A673 (cell line): ENCODE measurements at regions not wholly inside any gene's neighbourhood (a gene's known extent, or its start where the extent isn't known, plus 50 kb on each side); places are given as distances from the start of the nearest gene placed in this dataset.
"Not testable (repeated sequence)": the region's sequence is repeated elsewhere in the genome, so short reads cannot be mapped to it uniquely, and the experiment has no call there.

Experiments used
- BruUV-seq: library from RNA; stranded (reverse); fragments of 400-500 nt; replicated peaks from 2 replicates; lab custom pipeline; 2021; lab: Mats Ljungman, UMichigan
- CTCF ChIA-PET: fragments of 300-600 bp; sonication (Branson Sonifier 250); formaldehyde crosslinking; loops from one replicate; lab custom pipeline; 2022; ENCODE audit warnings: antibody characterized with exemption; lab: Charles Lee
- POLR2A ChIA-PET: fragments of 300-600 bp; sonication (Branson Sonifier 250); formaldehyde crosslinking; loops from one replicate; lab custom pipeline; 2022; ENCODE audit warnings: antibody characterized with exemption; ENCODE audit not compliant: low non-redundant PET; lab: Charles Lee
- DNase-seq: peaks from one replicate; pipeline ENCODE4 v3.0.0-alpha.2; 2015; ENCODE audit warnings: low spot score
- H3K27ac ChIP-seq: fragments of 200-600 bp; sonication (generic); 2 replicates; pipeline ENCODE4 v1.5.1; 2016; ENCODE audit warnings: mixed run types, low read depth, mild to moderate bottlenecking, mixed read lengths, antibody characterized with exemption, low read length; ENCODE audit not compliant: poor library complexity, severe bottlenecking
- H3K27me3 ChIP-seq: fragments of 200-600 bp; sonication (generic); replicated peaks from 2 replicates; pipeline ENCODE4 v1.6.1; 2017; ENCODE audit warnings: mixed run types, low read depth, mild to moderate bottlenecking, mixed read lengths, antibody characterized with exemption, low read length; ENCODE audit not compliant: insufficient read depth, poor library complexity
- H3K36me3 ChIP-seq: fragments of 200-600 bp; sonication (generic); 2 replicates; pipeline ENCODE4 v1.6.1; 2016; ENCODE audit warnings: mixed run types, mild to moderate bottlenecking, mixed read lengths, antibody characterized with exemption, low read length; ENCODE audit not compliant: insufficient read depth, poor library complexity, severe bottlenecking
- H3K4me1 ChIP-seq: fragments of 200-600 bp; sonication (generic); 2 replicates; pipeline ENCODE4 v1.6.1; 2017; ENCODE audit warnings: mixed run types, mild to moderate bottlenecking, mixed read lengths, antibody characterized with exemption, low read length; ENCODE audit not compliant: insufficient read depth, poor library complexity, severe bottlenecking
- H3K4me3 ChIP-seq: fragments of 200-600 bp; sonication (generic); 2 replicates; pipeline ENCODE4 v1.5.1; 2016; ENCODE audit warnings: low read depth, mixed run types, mild to moderate bottlenecking, mixed read lengths, low read length; ENCODE audit not compliant: poor library complexity, severe bottlenecking
- H3K9me3 ChIP-seq: fragments of 200-600 bp; sonication (generic); 2 replicates; pipeline ENCODE4 v1.6.1; 2016; ENCODE audit warnings: mixed run types, low read depth, mild to moderate bottlenecking, mixed read lengths, antibody characterized with exemption, low read length; ENCODE audit not compliant: poor library complexity, severe bottlenecking
- intact Hi-C: fragments of 100-400 bp; cut with micrococcal nuclease; formaldehyde crosslinking; loops from one replicate; pipeline ENCODE4 v1.10.0; 2022; ENCODE audit not compliant: unreplicated experiment

DNA sequence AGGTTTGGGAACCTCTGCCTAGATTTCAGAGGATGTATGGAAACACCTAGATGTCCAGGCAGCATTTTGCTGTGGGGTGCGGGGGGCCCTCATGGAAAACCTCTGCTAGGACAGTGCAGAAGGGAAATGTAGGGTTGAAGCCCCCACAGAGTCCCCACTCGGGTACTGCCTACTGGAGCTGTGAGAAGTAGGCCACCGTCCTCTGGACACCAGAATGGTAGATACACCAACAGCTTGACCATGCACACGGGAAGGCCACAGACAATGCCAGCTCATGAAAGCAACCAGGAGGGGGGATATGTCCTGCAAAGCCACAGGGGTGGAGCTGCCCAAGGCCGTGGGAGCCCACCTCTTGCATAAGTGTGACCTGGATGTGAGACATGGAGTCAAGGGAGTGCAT, 1336.5 kb downstream of the SPATA31A7 start:
- H3K36me3 ChIP-seq, H3K9me3 ChIP-seq, DNase-seq, H3K27me3 ChIP-seq, H3K27ac ChIP-seq, intact Hi-C loops, H3K4me1 ChIP-seq, H3K4me3 ChIP-seq, POLR2A ChIA-PET, BruUV-seq, CTCF ChIA-PET: not testable (repeated sequence)

DNA sequence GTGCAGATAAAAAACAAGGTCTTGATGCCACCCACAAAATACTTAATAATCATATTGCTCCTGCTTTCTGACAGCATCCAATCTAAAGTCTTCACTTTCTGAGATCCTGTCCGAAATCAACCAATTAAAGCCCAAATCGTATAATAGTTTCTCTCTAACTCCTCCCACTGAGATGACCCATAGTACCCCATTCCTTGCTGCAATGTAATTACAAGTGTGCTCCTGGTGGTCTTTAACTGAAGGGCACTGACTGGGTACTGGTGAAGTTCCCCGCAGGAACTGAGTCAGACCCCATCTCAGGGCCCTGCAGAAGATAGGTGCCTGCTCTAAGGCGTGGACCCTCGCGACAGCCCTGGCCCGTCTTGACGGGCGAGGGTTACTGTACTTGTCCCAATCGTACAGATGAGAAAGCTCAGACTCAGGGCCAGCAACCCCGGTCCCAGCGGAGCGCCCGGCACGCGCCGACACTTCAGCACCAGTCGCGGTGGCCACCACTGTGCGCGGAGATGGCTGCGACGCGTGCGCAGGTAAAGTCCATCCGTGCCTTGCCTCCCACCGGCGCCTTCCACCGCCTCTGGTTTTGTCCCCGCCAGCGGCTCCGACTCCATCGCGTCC, 1342.4 kb downstream of the SPATA31A7 start:
- H3K9me3 ChIP-seq, CTCF ChIA-PET, H3K36me3 ChIP-seq, H3K4me3 ChIP-seq, DNase-seq, H3K4me1 ChIP-seq, POLR2A ChIA-PET, H3K27ac ChIP-seq, H3K27me3 ChIP-seq, intact Hi-C loops: not testable (repeated sequence)
- TSS peak; percentile 88 for BruUV-seq

DNA sequence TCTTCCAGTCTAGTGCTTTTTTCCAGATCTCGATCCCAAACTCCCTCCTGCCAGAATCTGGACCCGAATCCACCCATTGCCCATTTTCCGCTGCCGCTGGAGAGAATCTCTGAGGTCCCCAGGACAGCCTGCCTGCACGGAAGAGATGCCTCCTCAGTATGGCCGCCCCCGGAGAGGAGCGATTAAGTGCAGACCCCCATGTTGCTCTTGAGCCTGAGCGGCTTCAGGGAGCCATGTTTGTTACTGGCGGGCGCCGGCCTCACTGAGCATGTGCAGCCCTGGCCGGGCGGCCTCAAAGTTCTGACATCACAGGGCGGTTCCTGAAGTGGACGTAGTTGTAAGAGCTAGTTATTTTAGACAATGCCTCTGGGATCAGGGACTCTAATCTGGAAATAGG, 1342.9 kb downstream of the SPATA31A7 start:
- H3K36me3 ChIP-seq, H3K4me1 ChIP-seq, POLR2A ChIA-PET, H3K9me3 ChIP-seq, DNase-seq, H3K27ac ChIP-seq, H3K4me3 ChIP-seq, CTCF ChIA-PET, H3K27me3 ChIP-seq, intact Hi-C loops, BruUV-seq: not testable (repeated sequence)

DNA sequence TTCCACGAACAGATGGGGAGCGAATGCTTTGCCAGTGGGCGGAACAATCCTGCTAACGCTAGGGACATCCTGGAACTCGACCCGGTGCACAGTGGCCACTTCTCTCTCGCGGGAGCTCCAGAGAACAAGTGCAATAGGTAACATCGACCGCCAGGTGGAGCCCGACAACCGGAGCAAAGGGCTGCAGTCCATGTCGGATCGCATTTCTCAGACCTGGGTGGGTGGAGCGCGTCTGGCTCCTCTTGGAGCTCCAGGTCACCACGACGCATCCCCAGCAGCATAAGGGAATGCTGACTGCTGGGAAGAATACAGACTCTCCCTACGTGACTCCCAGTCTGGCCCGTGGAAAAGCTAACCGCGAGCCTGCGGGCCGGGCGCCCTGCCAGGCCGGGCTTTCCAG, 1360.7 kb downstream of the SPATA31A7 start:
- H3K27ac ChIP-seq, BruUV-seq, H3K9me3 ChIP-seq, H3K27me3 ChIP-seq, DNase-seq, H3K36me3 ChIP-seq, POLR2A ChIA-PET, H3K4me3 ChIP-seq, CTCF ChIA-PET, H3K4me1 ChIP-seq, intact Hi-C loops: not testable (repeated sequence)

DNA sequence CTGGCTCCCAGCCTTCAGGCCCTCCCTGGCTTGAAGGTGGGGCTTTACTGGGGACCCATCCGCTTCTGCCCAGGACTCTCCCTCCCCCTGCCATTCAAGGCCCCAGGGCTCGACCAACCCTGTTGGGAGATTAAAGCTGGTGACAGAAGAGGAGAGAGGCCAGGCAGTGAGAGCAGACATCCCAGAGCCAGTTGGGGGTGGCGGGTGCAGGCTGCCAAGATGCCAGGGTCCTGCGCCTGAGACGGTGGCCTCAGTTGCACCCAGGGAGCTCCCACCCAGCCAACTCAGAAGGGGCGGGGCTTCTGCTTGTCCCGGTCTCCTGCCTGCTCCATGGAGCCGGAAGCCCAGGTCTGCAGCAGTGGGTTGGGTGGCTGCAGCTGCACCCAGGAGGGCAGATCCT, 1370.8 kb downstream of the SPATA31A7 start:
- intact Hi-C loops: not testable (repeated sequence)

DNA sequence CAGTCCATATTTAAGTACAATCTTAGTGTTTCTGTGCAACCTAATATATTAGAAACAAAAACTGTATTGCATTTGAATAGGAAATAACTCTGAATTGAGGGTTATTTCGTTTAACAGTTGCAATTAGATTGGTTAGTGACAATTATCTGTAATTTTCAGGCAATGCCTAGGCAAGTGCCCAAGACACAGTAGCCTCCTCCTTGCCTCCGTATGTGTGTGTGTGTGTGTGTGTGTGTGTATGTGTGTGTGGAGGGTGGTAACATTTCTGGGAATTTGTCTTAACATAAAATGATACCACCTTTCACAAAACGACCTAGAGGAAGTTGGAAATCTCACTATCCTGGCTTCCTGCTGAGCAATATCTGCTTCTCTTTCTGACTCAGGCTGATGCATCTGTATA, 1375.3 kb downstream of the SPATA31A7 start:
- H3K4me1 ChIP-seq, H3K27me3 ChIP-seq, intact Hi-C loops, H3K9me3 ChIP-seq, H3K27ac ChIP-seq, CTCF ChIA-PET, BruUV-seq, DNase-seq, H3K4me3 ChIP-seq, POLR2A ChIA-PET, H3K36me3 ChIP-seq: not testable (repeated sequence)

More for the DNA sequence above, 1370.8 kb downstream of the SPATA31A7 start:
- H3K27me3 ChIP-seq, H3K4me1 ChIP-seq, H3K36me3 ChIP-seq, BruUV-seq, H3K9me3 ChIP-seq, CTCF ChIA-PET, DNase-seq, POLR2A ChIA-PET, H3K4me3 ChIP-seq, H3K27ac ChIP-seq: not testable (repeated sequence)

DNA sequence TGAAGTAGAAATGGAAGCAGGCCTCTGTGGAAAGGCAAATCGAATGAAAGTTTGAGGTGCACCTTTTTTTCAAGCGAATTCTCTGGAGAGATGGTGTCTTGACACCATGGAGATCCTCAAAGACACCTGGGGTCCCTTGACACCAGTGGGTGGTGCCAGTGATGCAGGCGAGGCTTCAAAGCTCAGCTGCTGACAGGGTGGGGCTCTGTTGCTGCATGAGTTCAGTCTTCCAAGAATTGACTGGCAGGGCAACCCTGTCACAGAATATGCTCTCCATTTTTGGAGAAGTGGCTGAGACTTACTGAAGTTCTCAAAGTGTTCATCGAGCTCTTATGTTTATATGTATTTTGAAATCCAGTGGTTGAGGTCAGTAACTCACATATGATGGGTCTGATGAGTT, 1376.6 kb downstream of the SPATA31A7 start:
- POLR2A ChIA-PET, CTCF ChIA-PET, H3K4me1 ChIP-seq, H3K9me3 ChIP-seq, DNase-seq, H3K27me3 ChIP-seq, BruUV-seq, intact Hi-C loops, H3K4me3 ChIP-seq, H3K36me3 ChIP-seq, H3K27ac ChIP-seq: not testable (repeated sequence)

DNA sequence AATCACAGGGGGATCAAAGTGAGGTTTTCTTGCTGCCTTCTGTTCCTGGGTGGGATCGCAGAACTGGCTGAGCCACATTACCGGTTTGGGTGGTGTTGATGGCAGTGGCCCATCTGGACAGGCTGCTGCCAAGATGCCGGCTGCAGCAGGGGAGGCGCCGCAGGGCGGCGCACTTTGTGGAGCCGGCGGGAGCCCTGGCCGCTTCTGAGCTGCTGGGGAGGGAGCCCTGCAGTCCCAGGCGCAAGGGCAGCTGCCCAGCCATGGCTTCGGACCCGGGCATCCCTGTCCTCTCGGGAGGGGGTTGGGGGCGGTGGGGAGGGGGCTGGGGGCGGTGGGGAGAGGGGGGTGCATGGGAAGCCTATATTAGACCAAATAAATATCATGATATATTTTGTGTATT, 1407.3 kb downstream of the SPATA31A7 start:
- H3K9me3 ChIP-seq, H3K27me3 ChIP-seq, BruUV-seq, H3K4me1 ChIP-seq, H3K4me3 ChIP-seq, H3K36me3 ChIP-seq, POLR2A ChIA-PET, DNase-seq, CTCF ChIA-PET, intact Hi-C loops, H3K27ac ChIP-seq: not testable (repeated sequence)
